ENCODE measurements at regions not wholly inside any gene's neighbourhood (a gene's known extent, or its start where the extent isn't known, plus 50 kb on each side); places are given as distances from the start of the nearest gene placed in this dataset.

DNA sequence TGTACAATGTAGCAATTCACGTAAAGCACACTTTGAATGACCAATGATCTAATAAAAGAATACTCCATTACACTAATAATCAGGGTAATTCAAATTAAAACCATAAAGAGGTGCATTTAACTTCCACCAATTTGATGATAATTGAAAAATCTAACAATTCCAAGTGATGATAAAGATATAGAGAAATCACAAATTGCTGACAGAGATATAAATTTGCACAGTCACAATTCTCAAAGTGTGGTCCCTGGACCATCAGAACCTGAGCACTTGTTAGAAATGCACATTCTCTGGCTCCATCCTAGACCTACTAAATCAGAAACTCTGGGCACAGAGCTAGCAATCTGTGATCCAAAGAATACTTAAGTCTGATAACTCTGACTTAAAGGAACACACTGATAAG, 165.8 kb upstream of the DCC start:
- H3K4me3 ChIP-seq (ENCODE audit: low read depth, low read length): no peak overlapping the region
- TF ChIP-seq CTCF (IDR thresholded peaks at IDR 0.05; ENCODE audit: insufficient read depth, low read depth, low read length, missing control alignments): no peak
- no peak for DNase-seq (ENCODE audit: low read depth)

- H3K4me3 ChIP-seq (ENCODE audit: low read depth, low read length): no peak overlapping the region
- DNase-seq (ENCODE audit: low read depth): no peak
- no peak for TF ChIP-seq CTCF (IDR thresholded peaks at IDR 0.05; ENCODE audit: insufficient read depth, low read depth, low read length, missing control alignments)
Observed at GRCh38 chr18:52175406-52175805, 164.6 kb upstream of the DCC start.

DNA sequence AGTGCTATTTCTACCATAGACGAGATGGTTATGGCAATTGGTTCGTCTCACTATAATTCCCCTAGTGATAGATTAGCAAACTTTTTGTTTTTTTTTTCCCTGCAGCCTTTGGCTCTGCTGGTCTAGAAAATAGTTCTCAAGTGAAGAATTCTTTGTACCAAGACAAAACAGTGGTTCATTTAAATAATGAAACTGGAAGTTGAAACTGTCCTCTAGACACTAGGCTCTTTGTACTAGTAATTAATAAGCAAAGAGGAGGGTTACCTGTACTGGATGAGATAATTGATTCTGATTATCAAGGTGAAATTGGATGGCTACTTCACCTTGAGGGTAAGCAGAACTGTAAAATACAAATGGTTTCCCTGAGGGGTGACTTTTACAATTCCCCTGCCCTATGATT, 156.9 kb upstream of the DCC start:
- TF ChIP-seq CTCF (IDR thresholded peaks at IDR 0.05; ENCODE audit: insufficient read depth, low read depth, low read length, missing control alignments): no peak
- no peak for DNase-seq (ENCODE audit: low read depth)
- no peak overlapping the region for H3K4me3 ChIP-seq (ENCODE audit: low read depth, low read length)

DNA sequence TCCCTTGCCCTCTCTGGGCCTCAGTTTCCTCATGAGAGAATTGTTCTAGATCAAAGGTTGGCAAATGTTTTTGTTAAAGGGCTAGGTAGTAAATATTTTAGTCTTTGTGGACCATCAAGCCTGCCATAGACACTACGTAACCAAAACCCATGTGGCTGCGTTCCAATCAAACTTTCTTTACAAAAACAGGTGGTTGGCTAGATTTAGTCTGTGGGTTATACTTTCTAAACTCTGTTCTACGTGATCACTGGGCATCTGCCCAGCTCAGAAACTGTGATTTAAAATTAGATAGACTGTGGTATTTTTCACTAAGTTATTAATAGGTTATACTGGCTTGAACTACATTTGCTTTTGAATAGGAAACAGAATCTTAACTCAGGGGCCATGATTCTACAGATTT, 149.8 kb upstream of the DCC start:
- DNase-seq (ENCODE audit: low read depth): peak; percentile 20

GRCh38 chr18:52190631-52191030, 149.4 kb upstream of the DCC start:
- no peak overlapping the region for H3K4me3 ChIP-seq (ENCODE audit: low read depth, low read length)
- no peak for TF ChIP-seq CTCF (IDR thresholded peaks at IDR 0.05; ENCODE audit: insufficient read depth, low read depth, low read length, missing control alignments)

More for the DNA sequence above, 149.8 kb upstream of the DCC start:
- H3K4me3 ChIP-seq (ENCODE audit: low read depth, low read length): no peak overlapping the region
- no peak for TF ChIP-seq CTCF (IDR thresholded peaks at IDR 0.05; ENCODE audit: insufficient read depth, low read depth, low read length, missing control alignments)

DNA sequence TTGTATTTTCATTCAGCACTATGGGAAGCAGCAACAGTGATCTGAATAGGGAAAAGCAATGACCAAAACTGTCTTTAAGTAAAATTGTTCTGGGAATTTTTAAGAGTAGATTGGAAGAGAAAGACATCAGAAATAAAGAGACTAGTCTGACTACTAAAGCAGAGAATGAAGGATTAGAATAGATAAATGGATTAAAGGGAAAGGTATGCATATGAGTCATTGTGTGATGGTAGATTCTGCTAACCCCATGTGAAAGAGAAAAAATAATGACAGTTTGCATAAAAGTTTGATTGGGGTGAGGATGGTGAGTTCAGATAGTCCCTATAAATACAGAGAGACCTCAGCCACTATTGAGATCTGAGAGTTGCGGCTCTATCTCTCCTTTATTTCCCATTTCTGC, 139.6 kb upstream of the DCC start:
- H3K4me3 ChIP-seq (ENCODE audit: low read depth, low read length): no peak overlapping the region
- TF ChIP-seq CTCF (IDR thresholded peaks at IDR 0.05; ENCODE audit: insufficient read depth, low read depth, low read length, missing control alignments): no peak
- no peak for DNase-seq (ENCODE audit: low read depth)

More at GRCh38 chr18:52190631-52191030, 149.4 kb upstream of the DCC start:
- DNase-seq (ENCODE audit: low read depth): no peak

- DNase-seq (ENCODE audit: low read depth): no peak
- TF ChIP-seq CTCF (IDR thresholded peaks at IDR 0.05; ENCODE audit: insufficient read depth, low read depth, low read length, missing control alignments): no peak
- no peak overlapping the region for H3K4me3 ChIP-seq (ENCODE audit: low read depth, low read length)
Observed at GRCh38 chr18:52200921-52201663, 138.9 kb upstream of the DCC start.

Data from GM12865 (cell line).